GM12872 (cell line): ENCODE measurements at regions not wholly inside any gene's neighbourhood (a gene's known extent, or its start where the extent isn't known, plus 50 kb on each side); places are given as distances from the start of the nearest gene placed in this dataset.

ENCODE experiments used
- TF ChIP-seq, protein P1 (sequence below): IDR thresholded peaks from 3 replicates; pipeline ENCODE4 v1.5.1; 2011; ENCODE audit warnings: low read depth, mild to moderate bottlenecking, low read length, moderate library complexity; ENCODE audit not compliant: insufficient read depth

DNA sequence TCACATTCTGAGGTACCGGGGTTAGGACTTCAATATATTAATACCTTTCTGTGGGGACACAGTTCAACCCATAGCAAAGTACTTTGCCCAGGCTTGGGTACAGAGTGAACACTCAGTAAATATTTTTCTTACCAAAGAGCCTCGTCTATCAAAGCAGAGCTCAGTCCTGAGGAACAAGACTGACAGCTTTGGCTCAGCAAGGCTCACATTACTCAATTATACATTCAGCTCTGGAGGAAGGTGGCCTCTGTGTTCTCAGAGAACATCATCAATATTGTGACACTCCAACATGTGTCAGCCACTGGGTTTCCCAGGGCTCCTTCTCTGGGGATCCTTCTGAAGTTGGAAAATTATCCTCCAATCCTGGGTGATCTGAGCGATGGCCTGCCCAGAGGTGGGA, 186.4 kb downstream of the NMUR2 start:
- TF ChIP-seq, protein P1, sequence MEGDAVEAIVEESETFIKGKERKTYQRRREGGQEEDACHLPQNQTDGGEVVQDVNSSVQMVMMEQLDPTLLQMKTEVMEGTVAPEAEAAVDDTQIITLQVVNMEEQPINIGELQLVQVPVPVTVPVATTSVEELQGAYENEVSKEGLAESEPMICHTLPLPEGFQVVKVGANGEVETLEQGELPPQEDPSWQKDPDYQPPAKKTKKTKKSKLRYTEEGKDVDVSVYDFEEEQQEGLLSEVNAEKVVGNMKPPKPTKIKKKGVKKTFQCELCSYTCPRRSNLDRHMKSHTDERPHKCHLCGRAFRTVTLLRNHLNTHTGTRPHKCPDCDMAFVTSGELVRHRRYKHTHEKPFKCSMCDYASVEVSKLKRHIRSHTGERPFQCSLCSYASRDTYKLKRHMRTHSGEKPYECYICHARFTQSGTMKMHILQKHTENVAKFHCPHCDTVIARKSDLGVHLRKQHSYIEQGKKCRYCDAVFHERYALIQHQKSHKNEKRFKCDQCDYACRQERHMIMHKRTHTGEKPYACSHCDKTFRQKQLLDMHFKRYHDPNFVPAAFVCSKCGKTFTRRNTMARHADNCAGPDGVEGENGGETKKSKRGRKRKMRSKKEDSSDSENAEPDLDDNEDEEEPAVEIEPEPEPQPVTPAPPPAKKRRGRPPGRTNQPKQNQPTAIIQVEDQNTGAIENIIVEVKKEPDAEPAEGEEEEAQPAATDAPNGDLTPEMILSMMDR, result no peak

DNA sequence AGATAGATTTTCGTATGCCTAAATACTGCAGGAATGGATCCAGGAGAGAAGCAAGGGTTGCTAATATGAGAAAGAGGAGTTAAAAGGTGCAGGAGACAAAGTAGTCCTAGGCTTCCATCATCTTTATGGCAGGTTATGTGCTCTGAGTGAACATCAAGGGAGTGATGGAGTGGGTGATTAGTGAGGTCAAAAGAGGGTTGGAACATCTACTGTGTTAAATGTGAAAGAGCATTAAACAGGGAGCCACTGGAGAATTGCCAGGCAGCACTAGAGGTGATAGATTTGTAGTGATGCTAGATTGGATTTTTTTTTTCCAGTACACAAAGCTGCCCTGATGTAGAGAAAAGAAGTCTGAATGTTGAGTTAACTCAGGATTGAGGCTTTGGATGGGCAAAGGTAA, 199.3 kb downstream of the NMUR2 start:
- TF ChIP-seq, protein P1, result no peak

DNA sequence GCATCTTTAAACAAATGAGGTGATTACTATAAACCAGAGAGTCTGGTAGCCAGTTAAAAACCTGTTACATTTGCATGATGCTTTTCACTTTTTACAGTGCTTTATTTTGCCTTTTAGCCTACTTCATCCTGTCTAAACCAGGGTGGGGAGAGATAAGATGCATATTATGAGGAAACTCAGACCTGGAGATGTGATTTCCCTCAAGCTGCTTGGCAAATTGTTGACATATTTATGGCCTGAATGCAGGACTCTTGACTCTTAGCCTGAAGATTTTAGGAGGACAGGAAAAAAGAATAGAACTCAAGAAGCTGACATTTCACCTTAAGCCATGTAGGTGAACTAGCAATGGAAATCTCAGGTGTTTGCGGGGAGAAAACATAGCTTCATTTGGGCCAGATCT, 202.8 kb downstream of the NMUR2 start:
- TF ChIP-seq, protein P1, result no peak

DNA sequence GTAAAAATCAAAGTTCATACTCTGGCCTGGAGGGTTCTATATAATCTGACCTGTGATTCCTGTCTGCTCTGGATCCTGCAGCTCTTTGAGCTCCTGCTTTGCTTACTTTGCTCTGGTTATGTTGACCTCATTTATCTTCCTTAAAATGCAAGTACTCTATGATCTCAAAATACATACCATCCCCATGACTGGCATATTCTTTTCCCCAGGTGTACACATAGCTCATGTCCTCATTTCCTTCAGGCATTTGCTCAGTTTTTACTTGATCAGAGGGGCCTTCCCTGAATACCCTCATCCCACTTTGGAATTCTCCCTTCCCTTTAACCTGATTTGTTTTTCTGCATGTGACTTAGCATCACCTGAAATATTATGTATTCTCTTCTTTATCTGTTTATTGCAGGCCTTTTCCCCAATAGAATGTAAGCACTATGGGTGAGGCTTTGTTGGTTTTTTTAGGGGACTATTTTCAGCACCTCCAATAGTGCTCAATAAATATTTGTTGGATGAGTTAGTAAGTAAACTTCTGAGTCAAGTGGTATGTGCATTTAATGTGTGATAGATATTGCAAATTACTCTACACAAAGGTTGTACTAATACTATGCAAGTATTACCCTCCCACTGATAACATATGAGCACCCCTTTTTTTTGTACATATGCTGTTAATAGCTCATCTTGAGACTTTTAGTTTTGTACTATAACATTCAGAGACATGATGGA, 211.5 kb downstream of the NMUR2 start:
- TF ChIP-seq, protein P1, result no peak

DNA sequence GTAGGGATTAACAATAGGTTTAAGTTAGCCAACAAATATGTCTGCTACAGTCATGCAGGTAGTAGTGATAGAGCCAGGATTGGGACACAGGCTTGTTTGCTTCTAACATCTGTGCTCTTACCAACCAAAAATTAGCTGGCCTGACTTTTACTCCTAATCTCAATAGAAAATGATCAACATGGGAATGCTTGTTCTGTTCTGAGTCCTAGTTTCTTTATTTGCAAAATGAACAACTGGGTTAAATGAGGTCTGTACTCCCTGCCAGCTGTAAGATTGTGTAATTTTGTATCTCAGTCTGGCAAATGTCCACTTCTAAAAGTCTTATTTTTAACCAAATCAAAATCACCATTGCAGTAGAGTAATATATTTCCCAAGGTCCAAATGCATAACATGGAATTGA, 216.8 kb downstream of the NMUR2 start:
- TF ChIP-seq, protein P1, result no peak

DNA sequence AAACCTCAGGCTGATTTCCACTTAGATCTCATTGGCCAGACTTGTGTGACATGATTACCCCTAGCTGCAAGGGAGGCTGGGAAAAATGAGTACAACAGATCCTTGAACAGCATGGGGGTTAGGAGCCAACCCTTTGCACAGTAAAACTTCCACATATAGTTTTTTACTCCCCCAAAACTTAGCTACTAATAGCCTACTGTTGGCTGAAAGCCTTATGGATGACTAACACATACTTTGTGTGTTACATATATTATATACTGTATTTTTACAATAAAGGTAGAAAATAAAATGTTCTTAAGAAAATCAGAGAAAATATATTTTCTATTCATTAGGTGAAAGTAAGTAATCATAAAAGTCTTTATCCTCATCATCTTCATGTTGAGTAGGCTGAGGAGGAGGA, 217.4 kb downstream of the NMUR2 start:
- TF ChIP-seq, protein P1, result no peak

DNA sequence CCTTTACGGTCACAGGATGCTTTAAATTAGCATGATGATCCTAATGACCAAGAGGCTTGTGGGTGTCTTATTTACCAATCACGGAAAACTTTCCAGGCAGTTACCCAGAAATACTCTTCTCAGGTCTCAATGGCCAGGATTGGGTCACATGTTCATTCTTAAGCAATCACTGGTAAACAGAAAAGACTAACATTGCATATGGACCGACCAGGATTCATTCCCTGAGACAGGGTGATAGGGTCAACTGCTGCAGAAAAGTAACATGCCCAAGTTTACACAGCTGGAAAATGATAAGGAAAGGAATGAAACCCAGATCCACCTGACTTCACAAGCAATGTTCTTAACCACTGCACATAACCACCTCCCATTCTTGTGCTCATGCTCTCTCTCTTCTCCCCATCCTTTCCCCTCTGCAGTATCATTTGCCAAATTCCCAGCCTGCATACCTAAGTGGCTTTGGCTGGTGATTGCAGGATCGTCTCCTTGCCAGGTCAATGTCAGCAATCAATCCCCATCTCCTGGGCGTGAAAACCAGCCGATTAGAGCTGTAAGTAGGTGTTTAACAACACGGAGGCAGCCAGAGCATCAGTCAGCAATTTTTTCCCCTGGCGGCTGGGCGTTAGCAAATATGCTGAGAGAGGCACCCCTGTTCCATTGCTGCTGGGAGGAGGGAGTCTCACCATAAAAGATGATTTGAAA, 219.4 kb downstream of the NMUR2 start:
- TF ChIP-seq, protein P1, result no peak
